Endothelial cell of umbilical vein (primary cell): ENCODE measurements at regions not wholly inside any gene's neighbourhood (a gene's known extent, or its start where the extent isn't known, plus 50 kb on each side); places are given as distances from the start of the nearest gene placed in this dataset.

ENCODE experiments used
- BruUV-seq: library from RNA; stranded (reverse); fragments of 400-500 nt; replicated peaks from 2 replicates; lab custom pipeline; 2021; lab: Mats Ljungman, UMichigan
- CTCF ChIA-PET: fragments of 300-600, 350-600 bp; sonication (Branson Sonifier 250); formaldehyde crosslinking; loops from one replicate; lab custom pipeline; 2021; ENCODE audit warnings: antibody characterized with exemption, inconsistent platforms; lab: Charles Lee
- POLR2A ChIA-PET: fragments of 300-600, 350-600 bp; sonication (Branson Sonifier 250); formaldehyde crosslinking; loops from one replicate; lab custom pipeline; 2021; ENCODE audit warnings: antibody characterized with exemption, inconsistent platforms; lab: Charles Lee
- DNase-seq: peaks from one replicate; pipeline ENCODE4 v3.0.0-alpha.2; 2011; ENCODE audit warnings: low read depth, low spot score
- FAIRE-seq: peaks from 2 replicates; lab custom pipeline; 2011; peaks lifted over from hg19 to GRCh38; lab: Jason Lieb, UNC
- H2AFZ ChIP-seq: 2 replicates; pipeline ENCODE4 v1.6.0; 2012; ENCODE audit warnings: low read depth, low read length, control low read depth, inconsistent platforms
- H3K27ac ChIP-seq: 2 replicates; pipeline ENCODE4 v1.5.1; 2011; ENCODE audit warnings: low read depth, mild to moderate bottlenecking, control low read depth, low read length, moderate library complexity; ENCODE audit not compliant: insufficient read depth
- H3K27me3 ChIP-seq, 2 experiments: 2 replicates each; pipeline versions ENCODE4 v1.6.0 to v1.6.1; 2011; ENCODE audit warnings: low read length in 2 of 2, mixed read lengths in 1 of 2; ENCODE audit not compliant: control insufficient read depth in 2 of 2, insufficient read depth in 2 of 2
- H3K36me3 ChIP-seq, 2 experiments: 2 replicates in 1 of 2; 3 replicates in 1 of 2; pipeline ENCODE4 v1.5.1; 2011; ENCODE audit warnings: low read length in 2 of 2, mild to moderate bottlenecking in 1 of 2, moderate library complexity in 1 of 2; ENCODE audit not compliant: control insufficient read depth in 2 of 2, insufficient read depth in 2 of 2; ENCODE audit errors: extremely low read depth in 1 of 2
- H3K4me1 ChIP-seq: 3 replicates; pipeline ENCODE4 v1.5.1; 2011; ENCODE audit warnings: mild to moderate bottlenecking, low read length; ENCODE audit not compliant: control insufficient read depth, insufficient read depth; ENCODE audit errors: extremely low read depth
- H3K4me2 ChIP-seq: 2 replicates; pipeline ENCODE4 v1.6.1; 2011; ENCODE audit warnings: low read length, control low read depth, mixed read lengths; ENCODE audit not compliant: insufficient read depth
- H3K4me3 ChIP-seq, 3 experiments: fragments of 200-600 bp in 1 of 3; sonication (generic), shearing (Covaris generic) in 1 of 3; replicated peaks in 1 of 3; 2 replicates each; pipeline ENCODE4 v1.5.1; 2011 to 2016; ENCODE audit warnings: control low read depth in 3 of 3, low read length in 3 of 3, mild to moderate bottlenecking in 2 of 3, inconsistent platforms in 1 of 3, low read depth in 1 of 3, moderate library complexity in 1 of 3; ENCODE audit not compliant: insufficient read depth in 1 of 3
- H3K79me2 ChIP-seq: 2 replicates; pipeline ENCODE4 v1.6.0; 2012; ENCODE audit warnings: low read length, inconsistent platforms; ENCODE audit not compliant: control insufficient read depth, insufficient read depth
- H3K9ac ChIP-seq: replicated peaks from 2 replicates; pipeline ENCODE3; 2011; ENCODE audit warnings: low read length, control low read depth; ENCODE audit not compliant: insufficient read depth; ENCODE audit errors: extremely low read depth
- H3K9me1 ChIP-seq: replicated peaks from 3 replicates; pipeline ENCODE4 v1.6.0; 2011; ENCODE audit warnings: mild to moderate bottlenecking, low read length; ENCODE audit not compliant: control insufficient read depth, insufficient read depth; ENCODE audit errors: extremely low read depth
- H3K9me3 ChIP-seq: replicated peaks from 2 replicates; pipeline ENCODE4 v1.5.1; 2012; ENCODE audit warnings: low read length, inconsistent platforms; ENCODE audit not compliant: control insufficient read depth, insufficient read depth
- H4K20me1 ChIP-seq: replicated peaks from 2 replicates; pipeline ENCODE3; 2011; ENCODE audit warnings: mild to moderate bottlenecking, low read length; ENCODE audit not compliant: control insufficient read depth, insufficient read depth; ENCODE audit errors: extremely low read depth
- CTCF ChIP-seq, 2 donors: IDR thresholded peaks; 1 replicate in 1 of 2; 2 replicates in 1 of 2; pipeline ENCODE4 v1.5.1; 2011; ENCODE audit warnings: low read length in 2 of 2, mild to moderate bottlenecking in 2 of 2, moderate library complexity in 2 of 2, control low read depth in 1 of 2, inconsistent platforms in 1 of 2, low read depth in 1 of 2; ENCODE audit not compliant: insufficient read depth in 1 of 2; ENCODE audit errors: extremely low read depth in 1 of 2
- EZH2 ChIP-seq: IDR thresholded peaks from 2 replicates; pipeline ENCODE4 v1.6.1; 2012; ENCODE audit warnings: borderline replicate concordance, low read depth, mild to moderate bottlenecking, moderate library complexity, low read length, inconsistent platforms; ENCODE audit not compliant: severe bottlenecking
- FOS ChIP-seq: IDR thresholded peaks from 2 replicates; pipeline ENCODE4 v1.6.1; 2011; ENCODE audit warnings: mild to moderate bottlenecking, low read length, moderate library complexity, borderline replicate concordance; ENCODE audit not compliant: insufficient read depth
- GATA2 ChIP-seq: IDR thresholded peaks from 2 replicates; pipeline ENCODE4 v1.7.0; 2011; ENCODE audit warnings: low read depth, mild to moderate bottlenecking, moderate library complexity, mixed read lengths, low read length; ENCODE audit not compliant: insufficient read length, insufficient read depth
- JUN ChIP-seq: IDR thresholded peaks from 2 replicates; pipeline ENCODE4 v1.6.1; 2011; ENCODE audit warnings: borderline replicate concordance, low read depth; ENCODE audit not compliant: insufficient read length, insufficient read depth
- MAX ChIP-seq: IDR thresholded peaks from 2 replicates; pipeline ENCODE4 v1.6.1; 2011; ENCODE audit not compliant: insufficient read depth, insufficient read length
- MYC ChIP-seq: IDR thresholded peaks from one replicate; pipeline ENCODE4 v1.6.1; 2011; ENCODE audit warnings: mild to moderate bottlenecking, low read depth, low read length
- POLR2A ChIP-seq: IDR thresholded peaks from 2 replicates; pipeline ENCODE4 v1.6.1; 2012; ENCODE audit warnings: low read depth, mild to moderate bottlenecking, control low read depth, low read length
- POLR2AphosphoS5 ChIP-seq: IDR thresholded peaks from 2 replicates; pipeline ENCODE4 v1.6.1; 2012; ENCODE audit warnings: low read depth, mild to moderate bottlenecking, control low read depth, low read length, moderate library complexity; ENCODE audit not compliant: insufficient read depth
- dilution Hi-C: fragments of 300-500 bp; cut with MboI; formaldehyde crosslinking; loops from one replicate; pipeline ENCODE4 v1.15.0; 2019; ENCODE audit warnings: low sequenced_read_pairs; ENCODE audit not compliant: extremely low pct_ligation_motif_present
- intact Hi-C: fragments of 100-400 bp; cut with micrococcal nuclease; formaldehyde crosslinking; loops from one replicate; pipeline ENCODE4 v1.10.0; 2022

- Histone ChIP-seq H3K36me3 (no peaks in the 10 kb centered on the region), H3K4me1 (no peaks in the 10 kb centered on the region), H3K79me2 (no peaks in the 10 kb centered on the region), H3K9ac (no peak overlapping the region), H3K4me2 (no peak overlapping the region), H3K27me3 (no peaks in the 10 kb centered on the region), H3K9me1 (no peaks in the 10 kb centered on the region), H3K27ac (no peak overlapping the region), H3K9me3 (no peaks in the 10 kb centered on the region), H2AFZ (no peak overlapping the region), H4K20me1 (no peaks in the 10 kb centered on the region), H3K4me3 (no peak overlapping the region)
- BruUV-seq, result no TSS peak
- CTCF ChIA-PET, result no interaction called here
- no peak for TF ChIP-seq JUN
- TF ChIP-seq GATA2, result no peak
- TF ChIP-seq POLR2A, result no peak
- no peak for TF ChIP-seq MYC
- no peak for TF ChIP-seq MAX
- no peak for TF ChIP-seq CTCF (IDR thresholded peaks at IDR 0.05; ENCODE audit: extremely low read depth in 1 of 2, insufficient read depth in 1 of 2, low read depth in 1 of 2, low read length in 2 of 2)
- no peak for TF ChIP-seq FOS
- no peak for TF ChIP-seq EZH2
- no peak for TF ChIP-seq POLR2AphosphoS5
- dilution Hi-C loops (no loop called here), intact Hi-C loops (no loop called here)
- FAIRE-seq, result no peak
- DNase-seq, result no peak
- POLR2A ChIA-PET, result no interaction called here
Measured at GRCh38 chr10:81026591-81026990, 488.9 kb downstream of the SH2D4B start.
